ENCODE measurements at regions not wholly inside any gene's neighbourhood (a gene's known extent, or its start where the extent isn't known, plus 50 kb on each side); places are given as distances from the start of the nearest gene placed in this dataset.

- DNase-seq (ENCODE audit: extremely low spot score, unreplicated experiment), result no peak
- Mint-ChIP-seq H3K4me3 (no peak overlapping the region), H3K4me1 (ENCODE audit: unreplicated experiment) (no peaks in the 10 kb centered on the region), H3K36me3 (no peaks in the 10 kb centered on the region), H3K27ac (no peak overlapping the region), H3K27me3 (no peaks in the 10 kb centered on the region), H3K9me3 (no peaks in the 10 kb centered on the region)
- TF ChIP-seq, protein P1, sequence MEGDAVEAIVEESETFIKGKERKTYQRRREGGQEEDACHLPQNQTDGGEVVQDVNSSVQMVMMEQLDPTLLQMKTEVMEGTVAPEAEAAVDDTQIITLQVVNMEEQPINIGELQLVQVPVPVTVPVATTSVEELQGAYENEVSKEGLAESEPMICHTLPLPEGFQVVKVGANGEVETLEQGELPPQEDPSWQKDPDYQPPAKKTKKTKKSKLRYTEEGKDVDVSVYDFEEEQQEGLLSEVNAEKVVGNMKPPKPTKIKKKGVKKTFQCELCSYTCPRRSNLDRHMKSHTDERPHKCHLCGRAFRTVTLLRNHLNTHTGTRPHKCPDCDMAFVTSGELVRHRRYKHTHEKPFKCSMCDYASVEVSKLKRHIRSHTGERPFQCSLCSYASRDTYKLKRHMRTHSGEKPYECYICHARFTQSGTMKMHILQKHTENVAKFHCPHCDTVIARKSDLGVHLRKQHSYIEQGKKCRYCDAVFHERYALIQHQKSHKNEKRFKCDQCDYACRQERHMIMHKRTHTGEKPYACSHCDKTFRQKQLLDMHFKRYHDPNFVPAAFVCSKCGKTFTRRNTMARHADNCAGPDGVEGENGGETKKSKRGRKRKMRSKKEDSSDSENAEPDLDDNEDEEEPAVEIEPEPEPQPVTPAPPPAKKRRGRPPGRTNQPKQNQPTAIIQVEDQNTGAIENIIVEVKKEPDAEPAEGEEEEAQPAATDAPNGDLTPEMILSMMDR (conservative IDR thresholded peaks at IDR 0.05), result no peak
Measured at GRCh38 chr12:59873136-59873535, 277.3 kb downstream of the SLC16A7 start.

DNA sequence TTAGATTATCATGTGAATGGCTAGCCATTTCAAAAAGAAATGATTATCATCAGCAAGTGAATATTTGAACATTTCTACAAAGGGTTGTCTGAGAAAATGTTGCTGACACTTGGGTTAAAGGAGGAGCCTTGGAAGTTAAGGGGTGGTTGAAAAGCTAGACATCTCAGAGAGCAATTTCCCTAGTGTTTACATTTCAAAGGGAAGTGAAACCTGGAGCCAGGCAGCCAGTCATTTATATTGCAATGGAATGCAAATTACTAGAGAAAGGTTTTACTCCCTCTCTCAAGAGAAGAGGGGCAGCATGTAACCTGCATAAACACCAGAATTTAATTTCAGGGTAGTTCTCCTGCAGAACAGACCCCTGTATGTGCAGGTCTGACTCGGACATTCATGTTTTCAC is 279.0 kb downstream of the SLC16A7 start:
- H3K27me3 Mint-ChIP-seq, result no peaks in the 10 kb centered on the region
- no peak overlapping the region for H3K27ac Mint-ChIP-seq
- H3K4me1 Mint-ChIP-seq (ENCODE audit: unreplicated experiment), result no peaks in the 10 kb centered on the region
- H3K4me3 Mint-ChIP-seq, result no peak overlapping the region
- TF ChIP-seq, protein P1 (conservative IDR thresholded peaks at IDR 0.05), result no peak
- H3K36me3 Mint-ChIP-seq, result no peaks in the 10 kb centered on the region
- DNase-seq (ENCODE audit: extremely low spot score, unreplicated experiment), result no peak
- H3K9me3 Mint-ChIP-seq, result no peaks in the 10 kb centered on the region

DNA sequence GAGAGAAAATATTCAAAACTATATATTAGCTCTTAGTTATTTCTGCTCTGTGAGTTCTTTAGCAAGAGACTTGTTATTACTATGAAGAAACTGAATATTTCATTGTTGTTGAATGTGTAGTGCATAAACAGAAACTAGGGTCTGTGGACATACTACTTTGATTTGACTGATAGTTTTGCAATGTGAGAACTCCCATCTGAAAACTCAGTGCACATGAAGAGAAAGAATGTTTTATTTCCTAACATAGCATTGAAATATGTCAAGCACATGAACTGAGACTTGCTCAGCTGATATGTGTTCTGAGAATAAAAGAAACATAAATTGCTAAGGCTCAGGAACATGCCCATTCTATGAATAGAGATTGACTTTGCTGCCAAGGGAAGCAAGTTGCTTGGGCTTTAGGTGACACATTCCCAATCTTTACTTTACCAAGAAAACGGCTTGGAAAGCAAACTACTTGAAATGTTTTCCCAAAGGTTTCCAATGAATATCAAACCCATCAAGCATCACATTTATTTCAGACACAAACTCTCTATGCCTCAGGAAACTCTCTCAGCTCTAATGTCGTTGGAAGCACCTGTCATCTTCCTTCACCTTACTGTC is 290.4 kb downstream of the SLC16A7 start:
- DNase-seq (ENCODE audit: extremely low spot score, unreplicated experiment), result no peak
- H3K4me1 Mint-ChIP-seq (ENCODE audit: unreplicated experiment), result no peaks in the 10 kb centered on the region
- no peaks in the 10 kb centered on the region for H3K9me3 Mint-ChIP-seq
- no peaks in the 10 kb centered on the region for H3K36me3 Mint-ChIP-seq
- no peaks in the 10 kb centered on the region for H3K27me3 Mint-ChIP-seq
- no peak overlapping the region for H3K27ac Mint-ChIP-seq
- no peak overlapping the region for H3K4me3 Mint-ChIP-seq
- TF ChIP-seq, protein P1 (conservative IDR thresholded peaks at IDR 0.05), result no peak

DNA sequence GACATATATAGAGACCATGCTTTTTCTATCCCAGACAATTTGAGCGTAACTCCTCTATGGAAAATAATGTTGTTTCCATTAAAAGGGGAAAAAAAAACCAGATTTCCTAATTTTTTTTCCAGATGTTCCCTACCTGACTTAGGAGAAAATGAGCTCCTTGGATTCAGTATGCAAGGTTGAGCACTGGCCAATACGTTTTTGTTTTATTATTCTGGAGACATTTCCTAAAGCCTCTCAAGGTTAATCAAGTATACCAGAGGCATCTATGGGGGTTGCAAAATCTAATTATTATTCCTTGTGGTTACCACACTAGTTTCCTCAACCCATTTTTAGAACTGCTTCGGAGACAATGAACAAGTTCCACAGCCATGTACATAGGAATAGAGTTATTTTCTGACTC is 291.3 kb downstream of the SLC16A7 start:
- Mint-ChIP-seq H3K27me3 (no peaks in the 10 kb centered on the region), H3K36me3 (no peaks in the 10 kb centered on the region), H3K9me3 (no peaks in the 10 kb centered on the region), H3K4me1 (ENCODE audit: unreplicated experiment) (no peaks in the 10 kb centered on the region), H3K27ac (no peak overlapping the region), H3K4me3 (no peak overlapping the region)
- DNase-seq (ENCODE audit: extremely low spot score, unreplicated experiment), result no peak
- TF ChIP-seq, protein P1 (conservative IDR thresholded peaks at IDR 0.05), result no peak

GRCh38 chr12:59890896-59891579 is 295.2 kb downstream of the SLC16A7 start:
- TF ChIP-seq, protein P1 (conservative IDR thresholded peaks at IDR 0.05), result no peak
- H3K4me1 Mint-ChIP-seq (ENCODE audit: unreplicated experiment), result no peaks in the 10 kb centered on the region
- no peaks in the 10 kb centered on the region for H3K27me3 Mint-ChIP-seq
- H3K36me3 Mint-ChIP-seq, result no peaks in the 10 kb centered on the region
- H3K27ac Mint-ChIP-seq, result no peak overlapping the region
- no peaks in the 10 kb centered on the region for H3K9me3 Mint-ChIP-seq
- H3K4me3 Mint-ChIP-seq, result no peak overlapping the region
- DNase-seq (ENCODE audit: extremely low spot score, unreplicated experiment), result no peak
